Mucosa of descending colon (tissue), 3 donors: ENCODE measurements at regions not wholly inside any gene's neighbourhood (a gene's known extent, or its start where the extent isn't known, plus 50 kb on each side); places are given as distances from the start of the nearest gene placed in this dataset.
"Not testable (repeated sequence)": the region's sequence is repeated elsewhere in the genome, so short reads cannot be mapped to it uniquely, and the experiment has no call there.

Experiments
- ATAC-seq: fragments of 200-7000 bp; cut with Tn5 transposase; one replicate; pipeline ENCODE4 v1.9.1; 2020; ENCODE audit warnings: mild to moderate bottlenecking, moderate library complexity
- DNase-seq, 3 donors: peaks; one replicate each; pipeline ENCODE4 v3.0.0-alpha.2; 2020
- H3K36me3 ChIP-seq: fragments of 200-600 bp; one replicate; pipeline ENCODE4 v1.8.0; 2021; ENCODE audit warnings: low read depth, mild to moderate bottlenecking
- H3K4me1 ChIP-seq: fragments of 200-600 bp; one replicate; pipeline ENCODE4 v1.8.0; 2021; ENCODE audit warnings: low read depth, mild to moderate bottlenecking
- H3K4me3 ChIP-seq: fragments of 200-600 bp; one replicate; pipeline ENCODE4 v1.8.0; 2021; ENCODE audit warnings: mild to moderate bottlenecking
- H3K9me3 ChIP-seq: fragments of 200-600 bp; one replicate; pipeline ENCODE4 v1.8.0; 2021; ENCODE audit warnings: mild to moderate bottlenecking
- CTCF ChIP-seq: fragments of 200-600 bp; IDR thresholded peaks from one replicate; pipeline ENCODE4 v1.8.0; 2022; ENCODE audit warnings: antibody characterized with exemption, mild to moderate bottlenecking
- intact Hi-C, 2 donors: fragments of 100-400 bp; cut with DNase I in 1 of 2; cut with micrococcal nuclease in 1 of 2; formaldehyde crosslinking; loops; one replicate each; pipeline versions ENCODE4 v1.11.0 to v1.11.1; 2022; cut with DNase I, micrococcal nuclease
- donor health status: DM: no; HTN: no; CAD: no; lungs with moderate emphysema.
- donor health status: DM: no; HTN: no; CAD: no.
- donor health status: DM: no; HTN: yes; CAD: no.

DNA sequence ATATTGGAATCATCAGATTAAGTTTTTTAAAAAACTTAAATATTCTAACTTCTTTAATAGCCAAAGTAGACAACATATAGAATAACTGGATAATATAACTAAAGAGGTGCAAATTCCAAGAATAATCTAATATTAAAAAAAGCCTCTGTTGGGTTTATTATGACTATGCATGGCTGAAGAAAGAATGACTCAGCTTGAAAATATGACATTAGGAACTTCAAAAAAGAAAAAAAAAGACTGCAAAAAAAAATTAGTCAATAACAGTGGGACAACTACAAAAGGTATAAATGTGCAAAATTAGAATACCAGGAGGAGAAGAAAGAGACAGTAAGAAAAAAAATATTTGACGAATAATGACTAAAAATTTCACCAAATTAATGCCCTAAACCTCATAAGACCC lies 1178.0 kb downstream of the JRKL start:
- intact Hi-C loops: no loop called here
- no peaks in the 10 kb centered on the region for H3K36me3 ChIP-seq
- peaks cover 49% of the 10 kb centered on the region for H3K9me3 ChIP-seq
- no peak overlapping the region for H3K4me3 ChIP-seq
- ATAC-seq (no peak), DNase-seq (no peak)
- H3K4me1 ChIP-seq: no peaks in the 10 kb centered on the region
- no peak for TF ChIP-seq CTCF

DNA sequence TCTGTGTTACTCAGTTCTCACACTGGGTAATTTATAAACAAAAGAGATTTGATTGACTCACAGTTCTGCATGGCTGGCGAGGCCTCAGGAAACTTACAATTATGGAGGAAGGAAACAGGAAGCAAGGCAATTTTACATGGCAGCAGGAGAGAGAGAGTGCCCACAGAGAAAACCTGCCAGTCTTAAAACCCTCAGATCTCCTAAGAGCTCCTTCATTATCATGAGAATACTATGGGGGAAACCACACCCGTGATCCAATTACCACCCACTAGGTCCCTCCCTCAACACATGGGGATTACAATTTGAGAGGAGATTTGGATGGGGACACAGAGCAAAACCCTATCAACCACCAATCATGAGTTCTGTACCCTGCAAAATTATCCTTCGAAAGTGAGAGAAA lies 1180.8 kb downstream of the JRKL start:
- no peak overlapping the region for H3K4me3 ChIP-seq
- DNase-seq: no peak
- no peaks in the 10 kb centered on the region for H3K36me3 ChIP-seq
- H3K4me1 ChIP-seq: no peaks in the 10 kb centered on the region
- intact Hi-C loops: no loop called here
- TF ChIP-seq CTCF: no peak
- ATAC-seq: no peak
- H3K9me3 ChIP-seq: peaks cover 45% of the 10 kb centered on the region

GRCh38 chr11:97573771-97574170 lies 1184.0 kb downstream of the JRKL start:
- intact Hi-C loops: not testable (repeated sequence)

DNA sequence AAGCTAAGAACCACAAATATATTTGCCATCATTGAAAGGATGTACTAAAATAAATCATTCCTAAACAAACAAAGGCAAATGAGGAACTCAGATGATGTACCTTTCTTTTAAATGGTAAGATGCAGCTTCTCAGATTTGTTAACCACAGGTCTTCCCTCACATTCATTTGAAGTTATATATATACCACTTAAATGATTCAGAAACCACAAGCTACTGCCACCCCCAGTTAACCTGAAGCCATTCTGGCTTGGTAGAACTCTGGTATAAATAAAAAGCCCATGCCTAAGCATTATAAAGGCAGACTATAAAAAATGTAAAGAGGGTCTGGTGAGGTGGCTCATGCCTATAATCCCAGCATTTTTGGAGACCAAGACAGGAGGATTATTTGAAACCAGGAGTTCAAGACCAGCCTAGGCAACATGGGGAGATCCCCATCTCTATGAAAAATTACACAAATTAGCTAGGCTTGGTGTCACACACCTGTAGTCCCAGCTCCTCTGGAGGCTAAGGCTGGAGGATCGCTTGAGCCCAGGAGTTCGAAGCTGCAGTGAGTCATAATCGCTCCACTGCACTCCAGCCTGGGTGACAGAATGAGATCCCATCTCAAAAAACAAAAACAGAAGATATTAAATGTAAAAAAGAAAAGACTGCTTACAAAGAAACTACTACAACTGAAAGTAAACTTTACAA lies 1185.3 kb downstream of the JRKL start:
- ATAC-seq (no peak), DNase-seq (no peak)
- intact Hi-C loops: no loop called here
- no peak for TF ChIP-seq CTCF
- Histone ChIP-seq H3K9me3 (peaks cover 42% of the 10 kb centered on the region), H3K4me3 (no peak overlapping the region), H3K36me3 (no peaks in the 10 kb centered on the region), H3K4me1 (no peaks in the 10 kb centered on the region)

More at GRCh38 chr11:97573771-97574170, 1184.0 kb downstream of the JRKL start:
- DNase-seq, H3K36me3 ChIP-seq, ATAC-seq, H3K4me1 ChIP-seq, H3K4me3 ChIP-seq: not testable (repeated sequence)
- peaks cover 45% of the 10 kb centered on the region for H3K9me3 ChIP-seq

DNA sequence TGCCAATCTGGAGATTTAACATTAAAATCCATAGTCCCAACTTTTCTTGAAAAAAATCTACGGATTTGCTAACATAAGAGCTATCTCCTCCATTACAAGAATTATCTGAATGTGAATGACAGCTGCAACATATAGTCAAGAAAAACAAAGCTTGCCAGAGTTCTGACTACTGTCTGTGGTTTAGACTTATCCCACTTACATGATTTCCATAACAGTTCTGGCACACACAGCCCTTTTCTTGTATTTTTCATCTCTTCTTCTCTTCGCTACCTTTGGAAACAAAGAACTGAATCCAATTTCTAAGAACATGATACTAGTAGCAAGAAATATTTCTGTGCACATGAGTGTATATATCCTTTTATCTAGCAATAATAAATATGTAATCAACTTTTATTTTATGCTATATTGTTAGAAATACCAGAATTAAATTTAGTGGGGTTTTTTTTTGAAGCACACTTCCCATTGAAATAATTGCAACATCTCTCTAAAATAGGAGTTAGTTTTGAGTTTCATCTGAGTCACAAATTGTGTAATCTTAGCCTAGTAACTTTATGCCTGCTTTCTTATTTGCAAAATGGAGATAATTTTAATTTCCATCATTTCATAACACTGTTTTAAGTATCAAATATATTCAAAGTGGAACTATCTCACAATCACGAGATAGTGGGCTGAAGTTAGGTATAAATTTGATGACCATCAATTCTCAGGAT lies 1217.6 kb downstream of the JRKL start:
- H3K4me1 ChIP-seq: no peaks in the 10 kb centered on the region
- intact Hi-C loops: no loop called here
- H3K9me3 ChIP-seq: peaks cover 35% of the 10 kb centered on the region
- no peak overlapping the region for H3K4me3 ChIP-seq
- H3K36me3 ChIP-seq: no peaks in the 10 kb centered on the region
- no peak for ATAC-seq
- DNase-seq: no peak
- TF ChIP-seq CTCF: no peak

- H3K36me3 ChIP-seq: no peaks in the 10 kb centered on the region
- intact Hi-C loops: no loop called here
- H3K4me3 ChIP-seq: no peak overlapping the region
- H3K9me3 ChIP-seq: peaks cover 38% of the 10 kb centered on the region
- ATAC-seq (no peak), DNase-seq (no peak)
- H3K4me1 ChIP-seq: no peaks in the 10 kb centered on the region
- no peak for TF ChIP-seq CTCF
Observed at GRCh38 chr11:97610000-97610399, 1220.2 kb downstream of the JRKL start.
